ENCODE measurements at regions not wholly inside any gene's neighbourhood (a gene's known extent, or its start where the extent isn't known, plus 50 kb on each side); places are given as distances from the start of the nearest gene placed in this dataset.
"Not testable (repeated sequence)": the region's sequence is repeated elsewhere in the genome, so short reads cannot be mapped to it uniquely, and the experiment has no call there.

DNA sequence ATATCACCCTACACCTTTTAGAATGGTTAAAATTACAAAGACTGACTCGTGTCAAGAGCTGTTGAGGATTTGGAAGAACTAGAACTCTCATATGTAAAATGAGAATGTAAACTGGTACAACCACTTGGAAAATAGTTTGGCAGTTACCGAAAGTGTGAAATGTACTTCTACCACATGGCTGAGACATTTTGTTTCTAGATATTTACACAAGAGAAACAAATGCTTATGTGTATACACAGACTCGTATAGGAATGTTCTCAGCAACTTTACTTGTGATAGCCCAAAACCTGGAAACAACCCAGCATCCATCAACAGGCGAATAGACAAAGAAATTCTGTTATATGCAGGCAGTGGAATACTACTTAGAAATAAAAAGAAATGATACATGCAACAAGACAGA, 103.0 kb downstream of the BRMS1L start:
- TF ChIP-seq, protein P1, sequence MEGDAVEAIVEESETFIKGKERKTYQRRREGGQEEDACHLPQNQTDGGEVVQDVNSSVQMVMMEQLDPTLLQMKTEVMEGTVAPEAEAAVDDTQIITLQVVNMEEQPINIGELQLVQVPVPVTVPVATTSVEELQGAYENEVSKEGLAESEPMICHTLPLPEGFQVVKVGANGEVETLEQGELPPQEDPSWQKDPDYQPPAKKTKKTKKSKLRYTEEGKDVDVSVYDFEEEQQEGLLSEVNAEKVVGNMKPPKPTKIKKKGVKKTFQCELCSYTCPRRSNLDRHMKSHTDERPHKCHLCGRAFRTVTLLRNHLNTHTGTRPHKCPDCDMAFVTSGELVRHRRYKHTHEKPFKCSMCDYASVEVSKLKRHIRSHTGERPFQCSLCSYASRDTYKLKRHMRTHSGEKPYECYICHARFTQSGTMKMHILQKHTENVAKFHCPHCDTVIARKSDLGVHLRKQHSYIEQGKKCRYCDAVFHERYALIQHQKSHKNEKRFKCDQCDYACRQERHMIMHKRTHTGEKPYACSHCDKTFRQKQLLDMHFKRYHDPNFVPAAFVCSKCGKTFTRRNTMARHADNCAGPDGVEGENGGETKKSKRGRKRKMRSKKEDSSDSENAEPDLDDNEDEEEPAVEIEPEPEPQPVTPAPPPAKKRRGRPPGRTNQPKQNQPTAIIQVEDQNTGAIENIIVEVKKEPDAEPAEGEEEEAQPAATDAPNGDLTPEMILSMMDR (IDR thresholded peaks at IDR 0.05; ENCODE audit: low read depth, low read length), result no peak
- H3K4me3 ChIP-seq (ENCODE audit: low read depth, low read length), result no peak overlapping the region

- H3K4me3 ChIP-seq (ENCODE audit: low read depth, low read length), result no peak overlapping the region
- TF ChIP-seq, protein P1 (IDR thresholded peaks at IDR 0.05; ENCODE audit: low read depth, low read length), result no peak
Measured at GRCh38 chr14:35927727-35928126, 101.6 kb downstream of the BRMS1L start.

- no peak overlapping the region for H3K4me3 ChIP-seq (ENCODE audit: low read depth, low read length)
- TF ChIP-seq, protein P1 (IDR thresholded peaks at IDR 0.05; ENCODE audit: low read depth, low read length), result no peak
Measured at GRCh38 chr14:35925319-35925718, 99.2 kb downstream of the BRMS1L start.

DNA sequence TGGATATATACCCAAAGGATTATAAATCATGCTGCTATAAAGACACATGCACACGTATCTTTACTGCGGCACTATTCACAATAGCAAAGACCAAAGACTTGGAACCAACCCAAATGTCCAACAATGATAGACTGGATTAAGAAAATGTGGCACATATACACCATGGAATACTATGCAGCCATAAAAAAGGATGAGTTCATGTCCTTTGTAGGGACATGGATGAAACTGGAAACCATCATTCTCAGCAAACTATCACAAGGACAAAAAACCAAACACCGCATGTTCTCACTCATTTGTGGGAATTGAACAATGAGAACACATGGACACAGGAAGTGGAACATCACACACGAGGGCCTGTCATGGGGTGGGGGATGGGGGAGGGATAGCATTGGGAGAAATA, 96.5 kb downstream of the BRMS1L start:
- not testable (repeated sequence) for H3K4me3 ChIP-seq (ENCODE audit: low read depth, low read length)

DNA sequence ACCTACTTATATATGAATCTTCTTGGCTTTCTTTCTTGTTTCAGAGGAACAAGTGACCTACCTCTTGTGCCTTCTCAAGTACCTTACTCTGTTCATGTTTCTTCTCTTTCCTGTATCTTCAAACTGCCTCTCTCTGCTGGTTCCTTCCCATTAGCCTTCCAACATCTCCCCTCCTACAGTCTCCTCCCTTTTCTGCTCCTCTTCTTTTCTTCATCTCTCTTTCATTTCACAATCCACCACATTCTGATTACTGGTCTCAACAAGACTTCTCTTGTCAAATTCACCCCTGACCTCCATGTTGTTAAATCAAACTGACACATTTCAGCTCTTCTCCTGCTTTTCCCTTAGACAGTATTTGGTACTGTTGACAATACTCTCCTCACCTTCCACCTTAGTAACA, 95.6 kb downstream of the BRMS1L start:
- no peak overlapping the region for H3K4me3 ChIP-seq (ENCODE audit: low read depth, low read length)
- TF ChIP-seq, protein P1 (IDR thresholded peaks at IDR 0.05; ENCODE audit: low read depth, low read length), result no peak
